Stomach (tissue), 4 donors: ENCODE measurements at regions not wholly inside any gene's neighbourhood (a gene's known extent, or its start where the extent isn't known, plus 50 kb on each side); places are given as distances from the start of the nearest gene placed in this dataset.

Source experiments
- POLR2A ChIP-seq, 4 donors: fragments of 450-650 bp; IDR thresholded peaks; one replicate each; pipeline ENCODE4 v1.6.1; 2016; ENCODE audit warnings: antibody characterized with exemption in 4 of 4, control low read depth in 2 of 4, mild to moderate bottlenecking in 1 of 4, moderate library complexity in 1 of 4
- POLR2AphosphoS5 ChIP-seq, 3 donors: sonication (generic); formaldehyde crosslinking; IDR thresholded peaks; one replicate each; pipeline ENCODE4 v1.6.1; 2016; ENCODE audit warnings: antibody characterized with exemption in 3 of 3
- TF ChIP-seq, protein P1 (sequence below), 7 experiments: fragments of 450-650 bp in 4 of 7; fragments of 200-600 bp in 3 of 7; sonication (generic) in 3 of 7; IDR thresholded peaks; one replicate each; pipeline ENCODE4 v1.5.1; 2016 to 2019; ENCODE audit warnings: antibody characterized with exemption in 7 of 7, control low read depth in 2 of 7, mild to moderate bottlenecking in 1 of 7

GRCh38 chr1:238384381-238384780 is 493.7 kb upstream of the ZP4 start:
- TF ChIP-seq, protein P1, sequence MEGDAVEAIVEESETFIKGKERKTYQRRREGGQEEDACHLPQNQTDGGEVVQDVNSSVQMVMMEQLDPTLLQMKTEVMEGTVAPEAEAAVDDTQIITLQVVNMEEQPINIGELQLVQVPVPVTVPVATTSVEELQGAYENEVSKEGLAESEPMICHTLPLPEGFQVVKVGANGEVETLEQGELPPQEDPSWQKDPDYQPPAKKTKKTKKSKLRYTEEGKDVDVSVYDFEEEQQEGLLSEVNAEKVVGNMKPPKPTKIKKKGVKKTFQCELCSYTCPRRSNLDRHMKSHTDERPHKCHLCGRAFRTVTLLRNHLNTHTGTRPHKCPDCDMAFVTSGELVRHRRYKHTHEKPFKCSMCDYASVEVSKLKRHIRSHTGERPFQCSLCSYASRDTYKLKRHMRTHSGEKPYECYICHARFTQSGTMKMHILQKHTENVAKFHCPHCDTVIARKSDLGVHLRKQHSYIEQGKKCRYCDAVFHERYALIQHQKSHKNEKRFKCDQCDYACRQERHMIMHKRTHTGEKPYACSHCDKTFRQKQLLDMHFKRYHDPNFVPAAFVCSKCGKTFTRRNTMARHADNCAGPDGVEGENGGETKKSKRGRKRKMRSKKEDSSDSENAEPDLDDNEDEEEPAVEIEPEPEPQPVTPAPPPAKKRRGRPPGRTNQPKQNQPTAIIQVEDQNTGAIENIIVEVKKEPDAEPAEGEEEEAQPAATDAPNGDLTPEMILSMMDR (IDR thresholded peaks at IDR 0.05): no peak
- TF ChIP-seq POLR2AphosphoS5 (IDR thresholded peaks at IDR 0.05): no peak
- TF ChIP-seq POLR2A (IDR thresholded peaks at IDR 0.05): no peak
